IMR-90 (cell line): ENCODE measurements at regions not wholly inside any gene's neighbourhood (a gene's known extent, or its start where the extent isn't known, plus 50 kb on each side); places are given as distances from the start of the nearest gene placed in this dataset.

ENCODE experiments used
- ATAC-seq: fragments of 200-7000 bp; cut with Tn5 transposase; 2 replicates; pipeline ENCODE4 v1.9.1; 2020; ENCODE audit warnings: low read depth, mild to moderate bottlenecking, moderate library complexity
- BruUV-seq: library from RNA; stranded (reverse); fragments of 400-500 nt; replicated peaks from 2 replicates; lab custom pipeline; 2021; lab: Mats Ljungman, UMichigan
- CTCF ChIA-PET: fragments of 300-600 bp; formaldehyde crosslinking; extraction: SDS; loops from one replicate; lab custom pipeline; 2021; ENCODE audit warnings: antibody characterized with exemption; lab: Yijun Ruan, JAX
- POLR2A ChIA-PET: fragments of 300-600 bp; sonication (Branson Sonifier 250); formaldehyde crosslinking; loops from one replicate; lab custom pipeline; 2022; ENCODE audit warnings: antibody characterized with exemption; ENCODE audit not compliant: unreplicated experiment; lab: Charles Lee
- DNase-seq: peaks from one replicate; pipeline ENCODE4 v3.0.0; 2013
- H2AFZ ChIP-seq: replicated peaks from 2 replicates; pipeline ENCODE3; 2013; ENCODE audit warnings: low read length, mild to moderate bottlenecking; ENCODE audit not compliant: poor library complexity
- H2AK5ac ChIP-seq: 2 replicates; pipeline ENCODE4 v1.6.1; 2013; ENCODE audit warnings: low read depth, low read length, inconsistent platforms
- H2AK9ac ChIP-seq: replicated peaks from 2 replicates; pipeline ENCODE3; 2013; ENCODE audit warnings: mild to moderate bottlenecking, low read depth, low read length, moderate library complexity; ENCODE audit not compliant: poor library complexity
- H2BK120ac ChIP-seq: 2 replicates; pipeline ENCODE4 v1.6.1; 2013; ENCODE audit warnings: low read depth, low read length, inconsistent platforms
- H2BK15ac ChIP-seq: 3 replicates; pipeline ENCODE4 v1.6.1; 2013; ENCODE audit warnings: low read depth, low read length, inconsistent platforms
- H2BK20ac ChIP-seq: 2 replicates; pipeline ENCODE4 v1.6.1; 2013; ENCODE audit warnings: low read depth, mild to moderate bottlenecking, inconsistent platforms, low read length, moderate library complexity
- H2BK5ac ChIP-seq: 2 replicates; pipeline ENCODE4 v1.6.1; 2013; ENCODE audit warnings: mild to moderate bottlenecking, low read depth, low read length, inconsistent platforms; ENCODE audit not compliant: poor library complexity, severe bottlenecking
- H3K14ac ChIP-seq: replicated peaks from 2 replicates; pipeline ENCODE4 v1.6.1; 2013; ENCODE audit warnings: low read depth, low read length, inconsistent platforms
- H3K18ac ChIP-seq: 2 replicates; pipeline ENCODE4 v1.6.1; 2013; ENCODE audit warnings: low read depth, low read length, control low read depth
- H3K23ac ChIP-seq: 2 replicates; pipeline ENCODE4 v1.6.1; 2013; ENCODE audit warnings: low read depth, low read length, inconsistent platforms
- H3K27ac ChIP-seq: 2 replicates; pipeline ENCODE4 v1.5.1; 2013; ENCODE audit warnings: mild to moderate bottlenecking, control low read depth, low read length; ENCODE audit not compliant: insufficient read depth
- H3K27me3 ChIP-seq: 2 replicates; pipeline ENCODE4 v1.6.1; 2013; ENCODE audit warnings: low read length; ENCODE audit not compliant: control insufficient read depth, insufficient read depth
- H3K36me3 ChIP-seq: 2 replicates; pipeline ENCODE4 v1.6.1; 2013; ENCODE audit warnings: low read length, mixed read lengths; ENCODE audit not compliant: control insufficient read depth, insufficient read depth
- H3K4ac ChIP-seq: 2 replicates; pipeline ENCODE4 v1.6.1; 2013; ENCODE audit warnings: low read depth, low read length, inconsistent platforms
- H3K4me1 ChIP-seq: 2 replicates; pipeline ENCODE4 v1.6.1; 2013; ENCODE audit warnings: low read length, mixed read lengths; ENCODE audit not compliant: control insufficient read depth, insufficient read depth
- H3K4me2 ChIP-seq: 2 replicates; pipeline ENCODE4 v1.6.1; 2013; ENCODE audit warnings: low read depth, mild to moderate bottlenecking, control low read depth, low read length, moderate library complexity
- H3K4me3 ChIP-seq: 2 replicates; pipeline ENCODE4 v1.5.1; 2013; ENCODE audit warnings: low read depth, mild to moderate bottlenecking, control low read depth, low read length, moderate library complexity; ENCODE audit not compliant: insufficient read depth
- H3K56ac ChIP-seq: 2 replicates; pipeline ENCODE4 v1.6.1; 2013; ENCODE audit warnings: low read length, inconsistent platforms; ENCODE audit not compliant: insufficient read depth; ENCODE audit errors: extremely low read depth
- H3K79me1 ChIP-seq, 2 experiments: 2 replicates each; pipeline ENCODE4 v1.6.1; 2013; ENCODE audit warnings: low read length in 2 of 2, inconsistent platforms in 1 of 2, low read depth in 1 of 2
- H3K9ac ChIP-seq: 2 replicates; pipeline ENCODE4 v1.6.1; 2013; ENCODE audit warnings: low read depth, low read length, control low read depth
- H3K9me1 ChIP-seq: 2 replicates; pipeline ENCODE4 v1.6.1; 2013; ENCODE audit warnings: low read length, inconsistent platforms; ENCODE audit not compliant: insufficient read depth
- H3K9me3 ChIP-seq: 2 replicates; pipeline ENCODE4 v1.6.1; 2013; ENCODE audit warnings: low read length; ENCODE audit not compliant: control insufficient read depth, insufficient read depth
- H4K20me1 ChIP-seq: 2 replicates; pipeline ENCODE4 v1.6.1; 2013; ENCODE audit warnings: low read length, inconsistent platforms; ENCODE audit not compliant: insufficient read depth
- H4K5ac ChIP-seq: 2 replicates; pipeline ENCODE4 v1.6.1; 2013; ENCODE audit warnings: mild to moderate bottlenecking, low read depth, low read length, control low read depth
- H4K8ac ChIP-seq, 2 experiments: 2 replicates each; pipeline ENCODE4 v1.6.1; 2013; ENCODE audit warnings: low read depth in 2 of 2, low read length in 2 of 2, control low read depth in 1 of 2, inconsistent platforms in 1 of 2
- H4K91ac ChIP-seq: 2 replicates; pipeline ENCODE4 v1.6.1; 2013; ENCODE audit warnings: low read depth, low read length, inconsistent platforms; ENCODE audit not compliant: insufficient read depth
- BHLHE40 ChIP-seq: fragments of 150-350 bp; IDR thresholded peaks from 2 replicates; pipeline ENCODE4 v1.6.1; 2016; ENCODE audit warnings: mild to moderate bottlenecking, low read depth, low read length
- CEBPB ChIP-seq: IDR thresholded peaks from 2 replicates; pipeline ENCODE4 v1.6.1; 2012; ENCODE audit warnings: low read depth, low read length, improper control_type of control experiment
- CHD1 ChIP-seq: IDR thresholded peaks from 2 replicates; pipeline ENCODE4 v1.6.1; 2012; ENCODE audit warnings: low read depth, low read length, improper control_type of control experiment
- FOS ChIP-seq: fragments of 150-350 bp; IDR thresholded peaks from 2 replicates; pipeline ENCODE4 v1.6.1; 2016; ENCODE audit warnings: low read depth, low read length
- MAFK ChIP-seq: IDR thresholded peaks from 2 replicates; pipeline ENCODE4 v1.6.1; 2012; ENCODE audit warnings: low read depth, low read length, improper control_type of control experiment
- MAZ ChIP-seq: IDR thresholded peaks from 2 replicates; pipeline ENCODE4 v1.6.1; 2012; ENCODE audit warnings: low read depth, mild to moderate bottlenecking, low read length, improper control_type of control experiment, moderate library complexity, borderline replicate concordance
- POLR2A ChIP-seq: IDR thresholded peaks from 2 replicates; pipeline ENCODE4 v1.6.1; 2012; ENCODE audit warnings: mild to moderate bottlenecking, low read depth, low read length
- RCOR1 ChIP-seq: IDR thresholded peaks from 2 replicates; pipeline ENCODE4 v1.6.1; 2012; ENCODE audit warnings: mild to moderate bottlenecking, low read length, improper control_type of control experiment; ENCODE audit not compliant: insufficient replicate concordance
- SMC3 ChIP-seq: fragments of 150-350 bp; IDR thresholded peaks from 2 replicates; pipeline ENCODE4 v1.6.1; 2016; ENCODE audit warnings: low read depth, mild to moderate bottlenecking, antibody characterized with exemption, low read length, moderate library complexity
- WGBS, 2 experiments: methylation state at CpG; one replicate each; pipeline versions ENCODE4 v1.1.5 to v1.1.7; 2013; ENCODE audit warnings: missing lambda C conversion rate in 2 of 2; ENCODE audit not compliant: insufficient read length in 1 of 2; ENCODE audit errors: extremely low coverage in 2 of 2; 5-methylcytosine and 5-hydroxymethylcytosine counted together
- dilution Hi-C: fragments of 300-500 bp; cut with HindIII; formaldehyde crosslinking; loops from one replicate; pipeline ENCODE4 v1.14.3; 2018; ENCODE audit warnings: low sequenced_read_pairs; ENCODE audit not compliant: unreplicated experiment
- in situ Hi-C: fragments of 300-500 bp; cut with MboI; formaldehyde crosslinking; loops from 3 replicates; pipeline ENCODE4 v1.14.3; 2019; ENCODE audit warnings: low sequenced_read_pairs, inconsistent platforms, mixed read lengths
- intact Hi-C: fragments of 100-400 bp; cut with micrococcal nuclease; formaldehyde crosslinking; loops from 2 replicates; pipeline ENCODE4 v1.10.0; 2022
- TF ChIP-seq, protein P1 (sequence below): conservative IDR thresholded peaks from 2 replicates; pipeline ENCODE4 v1.5.1; 2012; ENCODE audit warnings: mild to moderate bottlenecking, low read depth, low read length, improper control_type of control experiment

DNA sequence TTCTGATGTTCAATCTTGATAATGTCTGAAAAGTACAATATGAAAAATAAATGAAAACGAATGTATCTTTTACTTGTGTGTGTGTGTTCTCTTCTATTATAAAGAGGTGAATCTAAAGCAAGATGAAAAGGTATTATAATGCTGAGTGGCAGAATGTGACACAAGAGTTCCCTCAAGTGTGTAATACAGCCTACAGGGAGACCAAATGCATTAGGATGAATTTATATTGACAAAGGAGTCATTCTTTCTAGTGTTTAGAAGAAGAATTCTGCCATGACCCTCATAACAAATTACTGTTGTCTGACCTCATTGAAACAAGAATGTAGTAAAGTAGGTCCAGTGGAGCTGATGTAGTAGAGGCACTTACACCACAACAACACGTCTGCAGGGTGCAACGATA lies 1119.0 kb upstream of the CDH10 start:
- POLR2A ChIA-PET: no interaction called here

More for the DNA sequence above, 1119.0 kb upstream of the CDH10 start:
- Histone ChIP-seq H3K9ac (no peak overlapping the region), H3K23ac (no peak overlapping the region), H3K27ac (no peak overlapping the region), H3K14ac (no peak overlapping the region), H2AK9ac (no peak overlapping the region), H4K91ac (no peak overlapping the region), H2AFZ (no peak overlapping the region), H3K4me1 (no peaks in the 10 kb centered on the region), H3K4me3 (no peak overlapping the region), H2AK5ac (no peak overlapping the region), H3K27me3 (no peaks in the 10 kb centered on the region), H3K56ac (no peak overlapping the region), H2BK5ac (no peak overlapping the region), H4K8ac (no peak overlapping the region), H2BK20ac (no peak overlapping the region), H3K36me3 (no peaks in the 10 kb centered on the region), H3K9me3 (peaks cover 3% of the 10 kb centered on the region; the same call in 1 of the 2 replicates), H2BK120ac (no peak overlapping the region), H3K18ac (no peak overlapping the region), H3K4me2 (no peak overlapping the region), H4K20me1 (no peaks in the 10 kb centered on the region), H3K4ac (no peak overlapping the region), H4K5ac (no peak overlapping the region), H2BK15ac (no peak overlapping the region), H3K9me1 (no peaks in the 10 kb centered on the region), H3K79me1 (no peaks in the 10 kb centered on the region)
- CTCF ChIA-PET: no interaction called here
- ATAC-seq (no peak), DNase-seq (no peak)
- in situ Hi-C loops: no loop called here
- intact Hi-C loops: no loop called here
- BruUV-seq: no TSS peak
- TF ChIP-seq MAZ (no peak), CEBPB (no peak), FOS (no peak), POLR2A (no peak), SMC3 (no peak), RCOR1 (no peak), BHLHE40 (no peak), CHD1 (no peak), MAFK (no peak)
- TF ChIP-seq, protein P1, sequence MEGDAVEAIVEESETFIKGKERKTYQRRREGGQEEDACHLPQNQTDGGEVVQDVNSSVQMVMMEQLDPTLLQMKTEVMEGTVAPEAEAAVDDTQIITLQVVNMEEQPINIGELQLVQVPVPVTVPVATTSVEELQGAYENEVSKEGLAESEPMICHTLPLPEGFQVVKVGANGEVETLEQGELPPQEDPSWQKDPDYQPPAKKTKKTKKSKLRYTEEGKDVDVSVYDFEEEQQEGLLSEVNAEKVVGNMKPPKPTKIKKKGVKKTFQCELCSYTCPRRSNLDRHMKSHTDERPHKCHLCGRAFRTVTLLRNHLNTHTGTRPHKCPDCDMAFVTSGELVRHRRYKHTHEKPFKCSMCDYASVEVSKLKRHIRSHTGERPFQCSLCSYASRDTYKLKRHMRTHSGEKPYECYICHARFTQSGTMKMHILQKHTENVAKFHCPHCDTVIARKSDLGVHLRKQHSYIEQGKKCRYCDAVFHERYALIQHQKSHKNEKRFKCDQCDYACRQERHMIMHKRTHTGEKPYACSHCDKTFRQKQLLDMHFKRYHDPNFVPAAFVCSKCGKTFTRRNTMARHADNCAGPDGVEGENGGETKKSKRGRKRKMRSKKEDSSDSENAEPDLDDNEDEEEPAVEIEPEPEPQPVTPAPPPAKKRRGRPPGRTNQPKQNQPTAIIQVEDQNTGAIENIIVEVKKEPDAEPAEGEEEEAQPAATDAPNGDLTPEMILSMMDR: no peak
- no CpG with 5 or more reads among the region's 3 CpGs for WGBS, 2 experiments
- dilution Hi-C loops: no loop called here
